ENCODE measurements at regions not wholly inside any gene's neighbourhood (a gene's known extent, or its start where the extent isn't known, plus 50 kb on each side); places are given as distances from the start of the nearest gene placed in this dataset.
A peak's percentile ranks its signal among the peaks of the same experiment; 100 is the strongest.

GRCh38 chr1:212179394-212180076 is 105.7 kb upstream of the PPP2R5A start:
- Histone ChIP-seq H3K4me1 (peaks cover 0 to 16% (median 3%) of the 10 kb centered on the region in 9 donors), H3K27ac (peak overlapping the region in 1 of 10 donors; percentile 8), H3K4me3 (no peak overlapping the region), H3K36me3 (no peaks in the 10 kb centered on the region), H3K27me3 (no peaks in the 10 kb centered on the region), H3K9me3 (no peaks in the 10 kb centered on the region)
- WGBS, 2 donors, result 94 to 96% methylated on average over 2 of the region's 2 CpGs
- intact Hi-C loops (cut with DNase I), result loop anchor here in 1 of 10 donors (10.0 kb wide), 1 partner anchor 105 kb away; the partner anchor contains the start of gene PPP2R5A
- no peak for DNase-seq
- no peak for TF ChIP-seq CTCF (IDR thresholded peaks at IDR 0.05)
- peak in 2 of 8 donors; percentile 18 to 19 for ATAC-seq

- intact Hi-C loops (cut with DNase I), result loop anchor here in 1 of 10 donors (10.0 kb wide), 1 partner anchor 104 kb away; the partner anchor contains the start of gene PPP2R5A
- 87 to 91% methylated on average over 6 of the region's 6 CpGs for WGBS, 2 donors
- ATAC-seq, result no peak
Observed at GRCh38 chr1:212181015-212181882, 104.0 kb upstream of the PPP2R5A start.

GRCh38 chr1:212182171-212182570 is 103.0 kb upstream of the PPP2R5A start:
- 92 to 95% methylated on average over 4 of the region's 4 CpGs for WGBS, 2 donors
- ATAC-seq (no peak), DNase-seq (no peak)
- Histone ChIP-seq H3K4me3 (no peak overlapping the region), H3K4me1 (peaks cover 0 to 29% (median 9%) of the 10 kb centered on the region in 9 donors), H3K27ac (no peak overlapping the region), H3K9me3 (no peaks in the 10 kb centered on the region), H3K27me3 (no peaks in the 10 kb centered on the region), H3K36me3 (no peaks in the 10 kb centered on the region)
- TF ChIP-seq CTCF (IDR thresholded peaks at IDR 0.05), result no peak
- intact Hi-C loops (cut with DNase I), result loop anchor here in 1 of 10 donors (10.0 kb wide), 1 partner anchor 103 kb away; the partner anchor contains the start of gene PPP2R5A

More at GRCh38 chr1:212181015-212181882, 104.0 kb upstream of the PPP2R5A start:
- H3K4me3 ChIP-seq, result no peak overlapping the region
- H3K27ac ChIP-seq, result no peak overlapping the region
- no peak for TF ChIP-seq CTCF (IDR thresholded peaks at IDR 0.05)
- peaks cover 0 to 19% (median 3%) of the 10 kb centered on the region in 9 donors for H3K4me1 ChIP-seq
- H3K9me3 ChIP-seq, result no peaks in the 10 kb centered on the region
- no peaks in the 10 kb centered on the region for H3K36me3 ChIP-seq
- H3K27me3 ChIP-seq, result no peaks in the 10 kb centered on the region
- DNase-seq, result no peak

DNA sequence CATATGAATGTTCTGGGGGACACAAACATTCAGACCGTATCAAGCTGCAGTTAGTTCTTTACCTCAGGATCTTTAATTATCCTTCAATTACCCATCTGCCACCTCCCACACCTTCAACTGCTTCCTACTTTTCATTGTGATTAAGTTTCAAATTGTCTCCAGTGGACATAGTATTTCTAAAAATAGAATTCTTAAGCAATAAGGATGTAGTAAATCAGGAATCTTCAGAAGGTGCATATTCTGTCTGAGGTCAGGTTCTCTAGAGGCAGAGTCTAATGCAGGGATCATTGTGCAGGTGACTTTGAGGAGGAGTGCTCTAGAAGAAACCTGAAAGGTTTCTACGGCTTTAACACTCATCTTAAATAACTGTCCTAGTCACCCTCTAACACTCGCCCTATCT is 102.6 kb upstream of the PPP2R5A start:
- WGBS, 2 donors, result 86 to 92% methylated on average over 3 of the region's 3 CpGs
- intact Hi-C loops (cut with DNase I), result loop anchor here in 1 of 10 donors (10.0 kb wide), 1 partner anchor 102 kb away; the partner anchor contains the start of gene PPP2R5A
- Histone ChIP-seq H3K27ac (no peak overlapping the region), H3K4me1 (peaks cover 2 to 33% (median 13%) of the 10 kb centered on the region in 9 donors), H3K9me3 (no peaks in the 10 kb centered on the region), H3K27me3 (no peaks in the 10 kb centered on the region), H3K4me3 (no peak overlapping the region), H3K36me3 (no peaks in the 10 kb centered on the region)
- no peak for TF ChIP-seq CTCF (IDR thresholded peaks at IDR 0.05)
- DNase-seq (no peak), ATAC-seq (no peak)
